ENCODE measurements at regions not wholly inside any gene's neighbourhood (a gene's known extent, or its start where the extent isn't known, plus 50 kb on each side); places are given as distances from the start of the nearest gene placed in this dataset.
"Not testable (repeated sequence)": the region's sequence is repeated elsewhere in the genome, so short reads cannot be mapped to it uniquely, and the experiment has no call there.

DNA sequence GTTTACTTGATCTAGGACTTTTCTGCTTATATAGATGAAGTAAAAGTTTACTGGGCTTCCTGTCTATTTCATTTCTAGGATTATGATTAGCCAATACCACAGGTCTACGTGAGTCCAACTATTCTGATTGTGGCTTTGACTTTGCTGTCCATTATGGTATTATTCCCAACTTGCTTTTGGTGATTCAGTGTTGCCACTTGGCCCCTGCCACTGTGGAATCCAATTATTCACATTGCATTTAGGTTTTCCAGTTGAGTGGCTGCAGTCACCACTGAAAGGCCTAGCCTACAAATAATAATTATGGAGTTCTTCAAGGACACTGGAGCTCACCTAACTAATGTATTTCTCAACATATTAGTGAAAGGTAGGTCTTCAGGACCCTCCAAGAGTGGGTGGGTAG, 574.3 kb upstream of the USP24 start:
- Histone ChIP-seq H3K36me3 (ENCODE audit: control insufficient read depth, insufficient read depth, low read length) (no peaks in the 10 kb centered on the region), H3K4me3 (ENCODE audit: insufficient read depth, low read depth, low read length, poor library complexity, severe bottlenecking) (no peak overlapping the region), H3K27ac (ENCODE audit: insufficient read depth, low read length, poor library complexity, severe bottlenecking) (no peak overlapping the region), H3K9me3 (ENCODE audit: control insufficient read depth, low read length) (no peaks in the 10 kb centered on the region), H3K4me1 (ENCODE audit: control insufficient read depth, insufficient read depth, low read length, poor library complexity, severe bottlenecking) (no peaks in the 10 kb centered on the region), H3K27me3 (replicated peaks; ENCODE audit: control insufficient read depth, insufficient read depth, low read length, poor library complexity, severe bottlenecking) (no peaks in the 10 kb centered on the region)
- no peak for DNase-seq

DNA sequence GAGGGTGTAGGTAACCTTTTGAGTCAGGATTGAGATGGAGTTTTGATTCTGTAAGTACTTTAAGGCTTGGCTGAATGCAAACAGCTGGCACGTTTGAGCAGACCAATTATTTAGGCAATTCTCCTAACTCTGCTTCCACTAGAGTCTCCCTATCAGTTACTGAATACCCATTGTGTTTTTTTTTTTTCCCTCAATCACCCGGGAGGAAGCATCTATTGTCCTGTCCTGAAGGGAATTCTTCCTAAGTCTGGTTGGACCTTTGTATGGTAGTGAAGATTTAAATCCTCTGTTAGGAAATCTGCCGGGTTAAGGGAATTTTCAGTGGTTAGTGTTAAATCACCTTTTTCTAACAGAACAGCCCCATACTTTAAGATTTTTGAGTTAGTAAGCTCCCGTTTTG, 571.2 kb upstream of the USP24 start:
- no peak overlapping the region for H3K27ac ChIP-seq (ENCODE audit: insufficient read depth, low read length, poor library complexity, severe bottlenecking)
- no peaks in the 10 kb centered on the region for H3K36me3 ChIP-seq (ENCODE audit: control insufficient read depth, insufficient read depth, low read length)
- no peaks in the 10 kb centered on the region for H3K9me3 ChIP-seq (ENCODE audit: control insufficient read depth, low read length)
- H3K27me3 ChIP-seq (replicated peaks; ENCODE audit: control insufficient read depth, insufficient read depth, low read length, poor library complexity, severe bottlenecking): no peaks in the 10 kb centered on the region
- no peak for DNase-seq
- H3K4me1 ChIP-seq (ENCODE audit: control insufficient read depth, insufficient read depth, low read length, poor library complexity, severe bottlenecking): no peaks in the 10 kb centered on the region
- no peak overlapping the region for H3K4me3 ChIP-seq (ENCODE audit: insufficient read depth, low read depth, low read length, poor library complexity, severe bottlenecking)

DNA sequence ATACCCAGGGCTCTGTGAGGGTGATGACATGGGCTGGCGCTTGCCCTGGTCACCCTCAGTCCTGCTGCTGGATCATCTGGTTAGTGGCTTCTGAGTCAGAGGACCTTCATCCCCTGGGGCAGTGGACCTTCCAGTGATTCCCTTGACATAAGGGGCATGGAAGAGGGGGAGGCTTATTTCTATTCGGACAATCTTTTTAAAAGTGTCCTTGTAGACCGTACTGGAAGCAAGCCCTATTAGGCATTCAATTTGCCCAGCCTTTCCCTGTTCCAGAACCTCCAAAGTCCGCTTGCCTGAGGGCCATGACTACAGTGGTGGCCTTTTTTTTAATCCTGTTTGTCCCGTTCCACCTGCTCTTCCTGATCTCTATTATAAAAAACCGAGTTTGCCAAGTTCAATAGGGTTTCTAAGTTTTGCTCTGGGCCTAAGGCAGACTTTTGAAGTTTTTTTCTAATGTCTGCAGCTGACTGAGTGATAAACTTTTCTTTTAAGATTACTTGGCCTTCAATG, 569.8 kb upstream of the USP24 start:
- DNase-seq; H3K4me3 ChIP-seq (ENCODE audit: insufficient read depth, low read depth, low read length, poor library complexity, severe bottlenecking); H3K9me3 ChIP-seq (ENCODE audit: control insufficient read depth, low read length): not testable (repeated sequence)

GRCh38 chr1:55781944-55782482, 566.8 kb upstream of the USP24 start:
- no peak for DNase-seq
- H3K4me3 ChIP-seq (ENCODE audit: insufficient read depth, low read depth, low read length, poor library complexity, severe bottlenecking): no peak overlapping the region
- H3K27ac ChIP-seq (ENCODE audit: insufficient read depth, low read length, poor library complexity, severe bottlenecking): no peak overlapping the region
- no peaks in the 10 kb centered on the region for H3K4me1 ChIP-seq (ENCODE audit: control insufficient read depth, insufficient read depth, low read length, poor library complexity, severe bottlenecking)
- H3K9me3 ChIP-seq (ENCODE audit: control insufficient read depth, low read length): no peaks in the 10 kb centered on the region
- no peaks in the 10 kb centered on the region for H3K27me3 ChIP-seq (replicated peaks; ENCODE audit: control insufficient read depth, insufficient read depth, low read length, poor library complexity, severe bottlenecking)
- H3K36me3 ChIP-seq (ENCODE audit: control insufficient read depth, insufficient read depth, low read length): no peaks in the 10 kb centered on the region

More for the DNA sequence above, 569.8 kb upstream of the USP24 start:
- H3K4me1 ChIP-seq (ENCODE audit: control insufficient read depth, insufficient read depth, low read length, poor library complexity, severe bottlenecking); H3K27me3 ChIP-seq (replicated peaks; ENCODE audit: control insufficient read depth, insufficient read depth, low read length, poor library complexity, severe bottlenecking); H3K27ac ChIP-seq (ENCODE audit: insufficient read depth, low read length, poor library complexity, severe bottlenecking); H3K36me3 ChIP-seq (ENCODE audit: control insufficient read depth, insufficient read depth, low read length): not testable (repeated sequence)

DNA sequence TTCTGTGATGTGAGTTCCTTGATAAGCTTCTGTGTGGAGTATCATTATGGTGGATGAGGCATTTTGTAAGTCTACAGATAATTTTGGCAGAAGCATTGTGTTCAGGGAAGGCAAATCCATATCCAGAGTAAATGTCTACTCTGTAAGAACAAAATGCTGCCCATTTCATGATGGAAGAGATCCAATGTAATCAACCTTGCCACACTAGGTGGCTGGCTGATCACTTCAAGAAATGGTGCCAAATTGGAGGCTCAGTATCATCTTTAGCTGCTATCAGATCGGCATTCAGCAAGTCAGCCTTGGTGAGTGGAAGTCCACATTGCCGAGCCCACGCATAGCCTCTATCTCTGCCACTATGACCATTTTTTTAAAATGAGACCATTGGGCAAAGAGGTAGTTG, 565.8 kb upstream of the USP24 start:
- H3K27ac ChIP-seq (ENCODE audit: insufficient read depth, low read length, poor library complexity, severe bottlenecking): no peak overlapping the region
- H3K27me3 ChIP-seq (replicated peaks; ENCODE audit: control insufficient read depth, insufficient read depth, low read length, poor library complexity, severe bottlenecking): no peaks in the 10 kb centered on the region
- no peaks in the 10 kb centered on the region for H3K36me3 ChIP-seq (ENCODE audit: control insufficient read depth, insufficient read depth, low read length)
- no peak for DNase-seq
- no peaks in the 10 kb centered on the region for H3K4me1 ChIP-seq (ENCODE audit: control insufficient read depth, insufficient read depth, low read length, poor library complexity, severe bottlenecking)
- H3K4me3 ChIP-seq (ENCODE audit: insufficient read depth, low read depth, low read length, poor library complexity, severe bottlenecking): no peak overlapping the region
- no peaks in the 10 kb centered on the region for H3K9me3 ChIP-seq (ENCODE audit: control insufficient read depth, low read length)

DNA sequence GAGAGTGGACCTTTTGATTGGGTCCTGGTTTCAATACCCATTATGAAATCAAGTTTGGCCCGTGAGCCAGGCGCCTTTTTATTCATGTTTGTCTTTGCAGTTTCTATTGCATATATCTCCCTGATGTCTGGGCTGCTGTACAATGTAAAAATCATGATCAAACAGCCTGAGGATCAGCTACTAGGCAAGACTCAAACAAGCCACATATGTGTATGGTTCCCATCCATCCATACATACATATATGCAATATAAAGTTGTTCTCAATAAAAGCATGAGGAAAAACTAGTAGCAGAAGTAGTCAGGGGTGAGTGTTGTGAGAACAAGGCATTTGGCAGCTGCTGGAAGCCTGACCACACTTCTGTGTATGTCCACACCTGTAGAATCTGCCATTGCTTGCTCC, 562.4 kb upstream of the USP24 start:
- Histone ChIP-seq H3K9me3 (ENCODE audit: control insufficient read depth, low read length) (no peaks in the 10 kb centered on the region), H3K36me3 (ENCODE audit: control insufficient read depth, insufficient read depth, low read length) (no peaks in the 10 kb centered on the region), H3K27ac (ENCODE audit: insufficient read depth, low read length, poor library complexity, severe bottlenecking) (no peak overlapping the region), H3K4me1 (ENCODE audit: control insufficient read depth, insufficient read depth, low read length, poor library complexity, severe bottlenecking) (no peaks in the 10 kb centered on the region), H3K27me3 (replicated peaks; ENCODE audit: control insufficient read depth, insufficient read depth, low read length, poor library complexity, severe bottlenecking) (no peaks in the 10 kb centered on the region), H3K4me3 (ENCODE audit: insufficient read depth, low read depth, low read length, poor library complexity, severe bottlenecking) (no peak overlapping the region)
- no peak for DNase-seq

GRCh38 chr1:55775007-55775406, 559.8 kb upstream of the USP24 start:
- Histone ChIP-seq H3K9me3 (ENCODE audit: control insufficient read depth, low read length) (no peaks in the 10 kb centered on the region), H3K4me3 (ENCODE audit: insufficient read depth, low read depth, low read length, poor library complexity, severe bottlenecking) (no peak overlapping the region), H3K27ac (ENCODE audit: insufficient read depth, low read length, poor library complexity, severe bottlenecking) (no peak overlapping the region), H3K4me1 (ENCODE audit: control insufficient read depth, insufficient read depth, low read length, poor library complexity, severe bottlenecking) (no peaks in the 10 kb centered on the region), H3K36me3 (ENCODE audit: control insufficient read depth, insufficient read depth, low read length) (no peaks in the 10 kb centered on the region), H3K27me3 (replicated peaks; ENCODE audit: control insufficient read depth, insufficient read depth, low read length, poor library complexity, severe bottlenecking) (no peaks in the 10 kb centered on the region)
- no peak for DNase-seq

GRCh38 chr1:55774446-55774845, 559.3 kb upstream of the USP24 start:
- Histone ChIP-seq H3K4me1 (ENCODE audit: control insufficient read depth, insufficient read depth, low read length, poor library complexity, severe bottlenecking) (no peaks in the 10 kb centered on the region), H3K9me3 (ENCODE audit: control insufficient read depth, low read length) (no peaks in the 10 kb centered on the region), H3K36me3 (ENCODE audit: control insufficient read depth, insufficient read depth, low read length) (no peaks in the 10 kb centered on the region), H3K4me3 (ENCODE audit: insufficient read depth, low read depth, low read length, poor library complexity, severe bottlenecking) (no peak overlapping the region), H3K27me3 (replicated peaks; ENCODE audit: control insufficient read depth, insufficient read depth, low read length, poor library complexity, severe bottlenecking) (no peaks in the 10 kb centered on the region), H3K27ac (ENCODE audit: insufficient read depth, low read length, poor library complexity, severe bottlenecking) (no peak overlapping the region)
- no peak for DNase-seq

DNA sequence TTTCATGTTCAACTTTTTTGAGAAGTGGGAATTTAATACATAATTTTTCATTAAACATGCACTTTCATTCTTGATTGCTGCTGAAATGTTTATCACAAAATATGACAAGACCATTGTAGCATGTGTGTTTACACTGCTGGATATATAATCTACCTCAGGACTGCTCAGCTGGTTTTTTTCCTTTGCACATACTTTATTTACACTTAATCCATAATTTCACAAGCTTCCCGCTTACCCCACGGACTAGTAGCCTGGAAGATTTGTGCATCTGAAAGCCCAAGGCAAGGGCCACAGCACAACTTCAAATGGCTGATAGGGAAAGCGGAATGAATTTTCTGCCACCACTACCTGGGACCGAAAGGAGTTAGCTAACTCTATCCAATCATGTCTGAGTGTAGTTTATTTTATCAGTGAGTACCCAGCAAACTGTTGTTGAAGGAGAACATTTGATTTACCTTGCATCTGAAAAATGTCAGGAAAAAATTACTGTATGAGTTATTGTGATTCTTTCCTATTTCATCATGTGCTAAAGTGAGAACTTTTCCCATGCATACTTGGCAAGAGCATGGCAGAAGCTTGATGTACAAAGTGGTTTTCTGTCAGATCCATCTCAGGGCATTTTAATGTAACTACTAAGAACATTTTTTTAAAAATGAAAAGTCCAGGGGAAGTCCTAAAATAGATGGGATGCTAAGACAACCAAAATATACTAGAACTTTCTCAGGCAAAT, 558.2 kb upstream of the USP24 start:
- DNase-seq: no peak
- Histone ChIP-seq H3K36me3 (ENCODE audit: control insufficient read depth, insufficient read depth, low read length) (no peaks in the 10 kb centered on the region), H3K4me1 (ENCODE audit: control insufficient read depth, insufficient read depth, low read length, poor library complexity, severe bottlenecking) (no peaks in the 10 kb centered on the region), H3K27me3 (replicated peaks; ENCODE audit: control insufficient read depth, insufficient read depth, low read length, poor library complexity, severe bottlenecking) (no peaks in the 10 kb centered on the region), H3K9me3 (ENCODE audit: control insufficient read depth, low read length) (no peaks in the 10 kb centered on the region), H3K27ac (ENCODE audit: insufficient read depth, low read length, poor library complexity, severe bottlenecking) (no peak overlapping the region), H3K4me3 (ENCODE audit: insufficient read depth, low read depth, low read length, poor library complexity, severe bottlenecking) (no peak overlapping the region)

DNA sequence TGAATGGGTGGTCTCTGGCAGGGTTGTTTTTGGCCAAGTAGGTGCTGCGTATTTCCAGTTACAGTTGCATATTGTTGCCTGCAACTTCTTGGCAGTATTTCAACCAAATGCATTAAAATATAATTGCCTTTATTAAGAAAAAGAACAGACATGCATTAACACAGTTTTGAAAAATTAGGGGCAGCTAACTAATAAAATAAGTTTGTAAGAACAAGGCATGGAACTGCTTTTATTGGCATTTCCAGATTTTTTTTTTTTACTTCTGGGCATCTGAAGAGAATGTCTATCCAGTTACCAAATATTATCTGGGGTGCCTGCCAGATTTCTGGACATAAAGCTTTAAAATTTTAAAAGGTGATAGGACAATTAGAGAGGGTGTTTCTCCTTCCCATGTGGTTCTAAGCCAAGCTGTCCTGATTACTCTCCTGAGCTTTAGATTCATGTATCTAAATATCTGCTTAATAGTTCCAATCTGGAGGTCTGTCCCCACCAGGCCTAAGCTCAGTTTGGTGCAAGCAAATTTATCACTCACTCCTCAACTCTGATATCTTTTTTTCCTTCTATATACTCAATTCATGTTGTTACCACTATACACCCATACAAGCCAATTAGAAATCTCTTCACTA, 553.3 kb upstream of the USP24 start:
- Histone ChIP-seq H3K36me3 (ENCODE audit: control insufficient read depth, insufficient read depth, low read length) (no peaks in the 10 kb centered on the region), H3K4me3 (ENCODE audit: insufficient read depth, low read depth, low read length, poor library complexity, severe bottlenecking) (no peak overlapping the region), H3K27ac (ENCODE audit: insufficient read depth, low read length, poor library complexity, severe bottlenecking) (no peak overlapping the region), H3K4me1 (ENCODE audit: control insufficient read depth, insufficient read depth, low read length, poor library complexity, severe bottlenecking) (no peaks in the 10 kb centered on the region), H3K27me3 (replicated peaks; ENCODE audit: control insufficient read depth, insufficient read depth, low read length, poor library complexity, severe bottlenecking) (no peaks in the 10 kb centered on the region), H3K9me3 (ENCODE audit: control insufficient read depth, low read length) (no peaks in the 10 kb centered on the region)
- DNase-seq: no peak
